ENCODE measurements at regions not wholly inside any gene's neighbourhood (a gene's known extent, or its start where the extent isn't known, plus 50 kb on each side); places are given as distances from the start of the nearest gene placed in this dataset.

- no peak for DNase-seq
- TF ChIP-seq EP300 (IDR thresholded peaks at IDR 0.05) (no peak), POLR2A (IDR thresholded peaks at IDR 0.05) (no peak), POLR2AphosphoS5 (IDR thresholded peaks at IDR 0.05) (no peak)
- TF ChIP-seq, protein P1, sequence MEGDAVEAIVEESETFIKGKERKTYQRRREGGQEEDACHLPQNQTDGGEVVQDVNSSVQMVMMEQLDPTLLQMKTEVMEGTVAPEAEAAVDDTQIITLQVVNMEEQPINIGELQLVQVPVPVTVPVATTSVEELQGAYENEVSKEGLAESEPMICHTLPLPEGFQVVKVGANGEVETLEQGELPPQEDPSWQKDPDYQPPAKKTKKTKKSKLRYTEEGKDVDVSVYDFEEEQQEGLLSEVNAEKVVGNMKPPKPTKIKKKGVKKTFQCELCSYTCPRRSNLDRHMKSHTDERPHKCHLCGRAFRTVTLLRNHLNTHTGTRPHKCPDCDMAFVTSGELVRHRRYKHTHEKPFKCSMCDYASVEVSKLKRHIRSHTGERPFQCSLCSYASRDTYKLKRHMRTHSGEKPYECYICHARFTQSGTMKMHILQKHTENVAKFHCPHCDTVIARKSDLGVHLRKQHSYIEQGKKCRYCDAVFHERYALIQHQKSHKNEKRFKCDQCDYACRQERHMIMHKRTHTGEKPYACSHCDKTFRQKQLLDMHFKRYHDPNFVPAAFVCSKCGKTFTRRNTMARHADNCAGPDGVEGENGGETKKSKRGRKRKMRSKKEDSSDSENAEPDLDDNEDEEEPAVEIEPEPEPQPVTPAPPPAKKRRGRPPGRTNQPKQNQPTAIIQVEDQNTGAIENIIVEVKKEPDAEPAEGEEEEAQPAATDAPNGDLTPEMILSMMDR (IDR thresholded peaks at IDR 0.05): no peak
- intact Hi-C loops (cut with DNase I): no loop called here
- peaks cover 0 to 11% (median 4%) of the 10 kb centered on the region in 4 donors for H3K4me1 ChIP-seq
- H3K4me3 ChIP-seq: no peak overlapping the region
- no peak overlapping the region for H3K27ac ChIP-seq
- 73 to 85% methylated on average over 3 of the region's 3 CpGs for WGBS, 2 donors
- H3K27me3 ChIP-seq: no peaks in the 10 kb centered on the region
- H3K36me3 ChIP-seq: no peaks in the 10 kb centered on the region
- no peaks in the 10 kb centered on the region for H3K9me3 ChIP-seq
Measured at GRCh38 chr20:16179919-16180318, 393.3 kb downstream of the KIF16B start.

DNA sequence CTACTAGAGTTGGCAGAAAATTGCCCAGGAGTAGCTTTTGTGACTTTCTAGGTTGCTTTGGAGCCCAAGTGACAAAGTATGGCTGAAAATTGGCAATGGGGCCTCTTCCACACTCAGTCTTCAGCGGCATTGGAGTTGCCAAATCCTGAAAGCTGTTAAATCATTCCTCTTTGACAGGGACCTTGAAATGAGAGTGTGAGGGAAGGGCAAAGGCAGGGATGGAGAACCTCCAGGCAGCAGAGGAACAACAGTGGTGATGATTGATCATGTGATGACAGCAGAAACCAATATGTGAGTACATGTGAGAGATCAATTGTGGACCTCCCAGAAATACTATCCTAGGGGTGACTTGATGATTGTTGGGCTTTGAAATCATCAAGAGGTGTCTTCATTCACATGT, 393.9 kb downstream of the KIF16B start:
- intact Hi-C loops (cut with DNase I): no loop called here
- Histone ChIP-seq H3K4me1 (peaks cover 0 to 11% (median 3%) of the 10 kb centered on the region in 4 donors), H3K9me3 (no peaks in the 10 kb centered on the region), H3K4me3 (no peak overlapping the region), H3K36me3 (no peaks in the 10 kb centered on the region), H3K27ac (no peak overlapping the region), H3K27me3 (no peaks in the 10 kb centered on the region)
- 39 to 40% methylated on average over 1 of the region's 1 CpG for WGBS, 2 donors
- TF ChIP-seq, protein P1 (IDR thresholded peaks at IDR 0.05): no peak
- TF ChIP-seq POLR2AphosphoS5 (IDR thresholded peaks at IDR 0.05) (no peak), POLR2A (IDR thresholded peaks at IDR 0.05) (no peak), EP300 (IDR thresholded peaks at IDR 0.05) (no peak)
- DNase-seq: no peak

- Histone ChIP-seq H3K27ac (no peak overlapping the region), H3K36me3 (no peaks in the 10 kb centered on the region), H3K4me3 (no peak overlapping the region), H3K9me3 (no peaks in the 10 kb centered on the region), H3K4me1 (peaks cover 0 to 11% (median 3%) of the 10 kb centered on the region in 4 donors), H3K27me3 (no peaks in the 10 kb centered on the region)
- TF ChIP-seq POLR2A (IDR thresholded peaks at IDR 0.05) (no peak), EP300 (IDR thresholded peaks at IDR 0.05) (no peak), POLR2AphosphoS5 (IDR thresholded peaks at IDR 0.05) (no peak)
- intact Hi-C loops (cut with DNase I): no loop called here
- no peak for DNase-seq
- 58 to 74% methylated on average over 5 of the region's 5 CpGs for WGBS, 2 donors
Measured at GRCh38 chr20:16178546-16179135, 394.6 kb downstream of the KIF16B start.

DNA sequence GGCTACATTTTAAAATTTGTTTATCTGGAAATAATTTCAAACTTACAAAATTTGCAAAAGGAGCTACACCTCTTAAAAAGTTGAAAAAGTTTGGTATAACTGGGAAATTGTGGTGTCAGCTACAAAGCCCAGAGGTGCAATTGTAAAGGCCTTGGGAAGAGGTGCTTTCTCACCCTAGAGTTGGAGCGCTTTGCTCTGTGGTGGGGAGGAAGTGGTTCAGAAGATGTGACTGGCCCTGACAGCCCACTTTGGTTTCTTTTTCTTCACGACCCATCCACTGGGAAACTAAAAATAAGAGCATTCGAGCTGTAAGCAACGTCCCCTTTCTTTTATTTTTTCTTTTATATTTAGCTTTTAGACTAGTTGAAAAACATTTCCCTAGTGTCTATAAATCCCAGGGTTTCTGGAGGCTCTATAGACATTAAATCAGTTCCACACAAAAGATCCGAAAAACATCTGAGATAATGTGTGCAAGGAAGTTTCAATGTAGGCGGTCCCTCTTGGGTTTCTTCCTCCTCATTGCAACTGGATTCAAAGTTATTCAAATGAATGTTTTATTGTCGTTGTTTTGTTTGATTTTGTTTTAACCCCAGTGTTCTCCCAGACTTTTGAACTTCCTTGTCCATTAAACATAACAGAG, 397.8 kb downstream of the KIF16B start:
- H3K4me3 ChIP-seq: no peak overlapping the region
- DNase-seq: no peak
- TF ChIP-seq POLR2A (IDR thresholded peaks at IDR 0.05): no peak
- TF ChIP-seq, protein P1 (IDR thresholded peaks at IDR 0.05): no peak
- no peak for TF ChIP-seq POLR2AphosphoS5 (IDR thresholded peaks at IDR 0.05)
- TF ChIP-seq EP300 (IDR thresholded peaks at IDR 0.05): no peak
- intact Hi-C loops (cut with DNase I): no loop called here
- no peaks in the 10 kb centered on the region for H3K36me3 ChIP-seq
- WGBS, 2 donors: 54 to 63% methylated on average over 7 of the region's 7 CpGs
- H3K27ac ChIP-seq: no peak overlapping the region
- H3K27me3 ChIP-seq: no peaks in the 10 kb centered on the region
- no peaks in the 10 kb centered on the region for H3K9me3 ChIP-seq
- peaks cover 0 to 11% (median 3%) of the 10 kb centered on the region in 4 donors for H3K4me1 ChIP-seq

DNA sequence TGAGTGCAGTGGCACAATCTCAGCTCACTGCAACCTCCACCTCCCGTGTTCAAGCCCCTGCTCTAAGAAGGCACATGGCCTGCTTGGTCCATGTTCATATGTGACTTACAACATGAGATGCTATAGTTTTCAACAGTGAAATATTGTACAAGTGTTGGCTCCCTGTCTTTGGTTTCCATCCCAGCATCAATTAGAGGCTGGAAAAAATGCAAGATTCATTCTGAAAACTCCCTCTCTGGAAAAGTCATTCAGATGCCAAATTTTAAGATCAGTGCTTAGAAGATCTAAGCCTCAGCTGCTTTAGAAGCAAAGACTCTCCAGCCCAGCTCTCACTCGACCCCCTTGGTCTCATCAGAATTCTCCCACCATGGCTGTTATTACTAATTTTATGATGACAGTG, 398.9 kb downstream of the KIF16B start:
- 48 to 70% methylated on average over 2 of the region's 2 CpGs for WGBS, 2 donors
- H3K27me3 ChIP-seq: no peaks in the 10 kb centered on the region
- no peaks in the 10 kb centered on the region for H3K9me3 ChIP-seq
- intact Hi-C loops (cut with DNase I): no loop called here
- H3K36me3 ChIP-seq: no peaks in the 10 kb centered on the region
- no peak for DNase-seq
- H3K4me1 ChIP-seq: peaks cover 0 to 11% (median 3%) of the 10 kb centered on the region in 4 donors
- no peak overlapping the region for H3K27ac ChIP-seq
- TF ChIP-seq, protein P1 (IDR thresholded peaks at IDR 0.05): no peak
- TF ChIP-seq POLR2AphosphoS5 (IDR thresholded peaks at IDR 0.05): no peak
- TF ChIP-seq POLR2A (IDR thresholded peaks at IDR 0.05): no peak
- TF ChIP-seq EP300 (IDR thresholded peaks at IDR 0.05): no peak
- H3K4me3 ChIP-seq: no peak overlapping the region
